ENCODE measurements at regions not wholly inside any gene's neighbourhood (a gene's known extent, or its start where the extent isn't known, plus 50 kb on each side); places are given as distances from the start of the nearest gene placed in this dataset.
"Not testable (repeated sequence)": the region's sequence is repeated elsewhere in the genome, so short reads cannot be mapped to it uniquely, and the experiment has no call there.

- no peak for DNase-seq (ENCODE audit: low read depth)
These were observed 176.5 kb downstream of the NUFIP1 start for GRCh38 chr13:44812818-44813217.

- DNase-seq (ENCODE audit: low read depth): no peak
These were observed 179.0 kb downstream of the NUFIP1 start for GRCh38 chr13:44810061-44810840.

GRCh38 chr13:44809190-44809589 lies 180.1 kb downstream of the NUFIP1 start:
- DNase-seq (ENCODE audit: low read depth): no peak

- no peak for DNase-seq (ENCODE audit: low read depth)
These were observed 181.1 kb downstream of the NUFIP1 start for GRCh38 chr13:44808185-44808584.

DNA sequence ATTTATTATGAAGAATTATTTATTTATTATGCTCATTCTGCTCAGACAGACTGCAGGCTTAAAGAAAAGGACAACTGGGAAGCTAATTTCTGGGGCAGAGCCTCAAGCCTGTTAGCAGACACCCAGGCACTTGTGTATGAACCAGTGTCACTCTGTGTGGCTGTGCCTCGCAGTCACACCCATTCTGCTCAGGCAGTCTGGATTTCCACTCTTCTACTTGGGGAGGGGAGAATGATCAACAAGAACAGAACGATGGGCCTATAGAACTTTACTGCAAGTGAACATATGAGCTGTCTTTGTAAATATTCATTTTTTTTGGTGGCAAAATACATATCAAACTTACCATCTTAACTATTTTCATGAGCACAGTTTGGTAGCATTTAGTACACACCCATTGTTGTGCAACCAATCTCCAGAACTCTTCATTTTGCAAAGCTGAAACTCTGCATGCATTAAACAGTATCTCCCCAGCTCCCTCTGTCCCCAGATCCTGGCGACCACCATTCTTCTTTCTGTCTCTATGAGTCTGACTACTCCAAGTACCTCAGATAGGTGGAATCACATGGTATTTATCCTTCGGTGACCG lies 181.7 kb downstream of the NUFIP1 start:
- no peak for DNase-seq (ENCODE audit: low read depth)

DNA sequence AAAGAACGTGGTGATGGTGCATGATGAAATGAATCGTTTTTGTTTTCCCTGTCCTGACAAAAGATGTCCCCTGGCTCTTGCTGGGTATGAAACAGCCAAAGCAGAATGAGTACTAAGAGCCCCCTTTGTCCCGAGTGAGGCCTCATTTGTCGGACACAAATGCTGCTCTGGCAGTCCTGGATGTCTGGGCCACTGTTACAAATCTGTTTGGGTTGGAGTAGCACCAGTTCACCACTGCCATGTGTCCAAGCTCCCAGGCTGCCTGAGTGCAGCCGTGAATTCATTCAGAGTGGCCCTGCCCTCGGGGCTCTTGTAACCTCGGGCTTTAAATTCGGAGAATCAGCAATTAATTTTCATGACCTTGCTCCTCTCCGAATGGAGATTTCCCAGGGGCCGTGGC lies 182.4 kb downstream of the NUFIP1 start:
- no peak for DNase-seq (ENCODE audit: low read depth)

GRCh38 chr13:44805585-44805984 lies 183.7 kb downstream of the NUFIP1 start:
- no peak for DNase-seq (ENCODE audit: low read depth)

DNA sequence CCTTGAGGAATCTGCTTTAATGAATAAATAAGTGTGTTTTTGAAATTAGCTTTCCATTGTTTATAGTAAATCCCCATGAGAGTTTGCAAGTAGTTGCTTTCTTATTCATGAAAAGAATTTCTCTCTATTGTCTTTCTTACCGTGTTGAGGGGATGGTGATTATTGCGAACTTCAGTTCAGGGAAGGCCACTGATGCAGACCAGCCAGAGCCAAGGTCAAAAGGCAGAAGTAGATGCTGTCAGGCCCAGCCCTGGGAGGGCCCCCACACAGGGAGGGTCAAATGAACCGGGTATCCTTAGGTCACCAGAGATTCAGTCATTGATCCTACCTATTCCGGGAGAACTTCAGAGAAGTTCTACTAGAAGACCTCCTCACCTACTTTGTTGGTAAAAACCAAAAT lies 185.9 kb downstream of the NUFIP1 start:
- DNase-seq (ENCODE audit: low read depth): no peak

- DNase-seq (ENCODE audit: low read depth): no peak
These were observed 186.8 kb downstream of the NUFIP1 start for GRCh38 chr13:44802491-44802890.

DNA sequence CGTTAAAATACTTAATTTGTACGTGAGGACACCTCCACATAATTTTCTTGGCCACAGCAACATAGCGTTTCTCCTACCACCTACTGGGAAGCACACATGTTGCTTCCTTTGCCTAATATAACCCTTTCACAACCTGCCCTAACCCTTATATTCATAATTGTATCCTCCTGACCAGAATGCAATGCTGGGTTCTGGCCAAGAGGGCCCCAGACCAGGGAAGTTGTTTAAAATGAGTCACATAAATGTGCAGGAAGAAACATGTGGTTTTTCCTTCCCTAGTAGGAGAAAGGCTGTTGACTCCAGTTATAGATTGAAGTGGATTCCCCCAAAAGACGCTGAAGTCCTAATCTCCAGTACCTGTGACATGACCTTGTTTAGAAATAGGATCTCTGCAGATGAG lies 187.3 kb downstream of the NUFIP1 start:
- no peak for DNase-seq (ENCODE audit: low read depth)

DNA sequence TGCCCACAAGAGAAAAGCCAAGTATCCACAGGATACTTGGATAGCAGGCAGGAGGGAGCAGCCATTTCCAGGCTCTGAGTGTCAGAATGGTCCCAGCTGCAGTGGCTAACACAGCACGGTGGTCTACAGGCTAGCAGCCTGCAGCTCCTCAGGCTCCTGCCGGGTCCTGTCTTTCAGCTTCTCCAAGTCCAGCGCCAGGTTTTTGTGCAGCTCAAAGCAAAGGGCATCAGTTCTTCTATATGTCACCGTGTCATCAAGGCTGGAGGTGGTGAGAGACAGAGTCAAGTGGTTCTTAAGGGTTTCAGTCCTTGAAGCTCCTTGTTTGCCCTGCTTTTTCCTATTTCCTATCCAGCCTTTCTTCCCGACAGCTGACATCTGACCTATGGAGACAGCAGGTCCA lies 188.6 kb downstream of the NUFIP1 start:
- no peak for DNase-seq (ENCODE audit: low read depth)

DNA sequence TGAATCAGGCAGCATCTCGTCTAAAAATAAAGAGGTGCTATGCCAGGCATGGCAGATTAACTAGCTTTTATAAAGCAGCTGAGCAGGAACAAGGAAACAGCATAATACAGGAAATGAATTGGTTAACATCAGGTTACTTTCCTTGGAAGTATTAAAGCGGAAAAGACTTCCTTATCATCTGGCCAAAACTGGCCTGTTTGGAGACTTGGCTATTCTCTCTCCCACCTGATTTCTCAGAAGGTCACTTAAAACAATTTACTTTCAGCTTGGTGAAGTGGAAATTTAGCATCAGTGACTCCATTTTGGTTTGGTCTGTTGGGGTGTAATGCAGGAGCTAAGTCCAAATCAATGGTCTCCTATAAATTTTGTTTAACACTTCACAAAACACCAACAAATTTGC lies 191.6 kb downstream of the NUFIP1 start:
- no peak for DNase-seq (ENCODE audit: low read depth)

DNA sequence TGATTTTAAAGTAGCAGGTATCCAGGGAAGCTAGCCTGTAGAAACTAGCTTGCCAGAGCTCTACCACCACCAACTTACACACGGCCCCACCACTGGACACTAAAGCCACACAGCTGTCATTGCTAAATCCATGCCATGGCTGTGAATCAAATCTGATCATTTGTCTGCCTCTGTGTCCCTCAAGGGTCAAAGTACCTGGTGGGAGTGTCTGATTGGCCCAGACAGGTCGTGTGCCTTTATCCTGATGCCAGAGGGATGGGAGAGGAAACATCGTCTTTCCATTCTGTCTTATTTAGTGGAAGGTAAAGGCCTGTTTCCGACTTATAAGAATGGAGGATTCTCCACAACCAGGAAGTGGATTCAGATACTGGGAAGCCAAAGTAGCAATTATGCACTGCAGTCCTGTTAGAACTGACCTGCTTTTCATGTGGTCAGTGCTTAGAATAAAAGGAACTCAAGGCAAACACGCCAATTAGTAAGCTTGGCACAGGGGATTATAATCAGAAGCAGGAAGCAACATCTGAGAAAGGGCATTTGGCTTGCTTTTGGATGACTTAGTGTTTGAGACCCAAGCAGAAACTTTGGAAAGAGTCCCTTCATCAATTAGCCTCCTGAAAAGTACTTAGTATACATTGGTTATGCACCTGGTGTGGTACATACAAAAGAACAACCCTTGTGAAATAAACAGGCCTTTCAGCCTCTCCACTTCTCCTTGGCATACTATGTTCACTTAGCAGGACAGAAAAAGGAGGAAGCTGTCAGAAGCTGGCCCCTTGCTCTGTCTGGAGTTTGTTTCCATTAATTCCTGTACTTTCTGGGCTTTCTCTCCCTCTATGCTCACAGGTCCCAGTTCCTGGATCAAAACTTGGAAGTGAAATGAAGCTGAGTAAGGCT lies 192.4 kb downstream of the NUFIP1 start:
- DNase-seq (ENCODE audit: low read depth): no peak

GRCh38 chr13:44796039-44796438 lies 193.2 kb downstream of the NUFIP1 start:
- not testable (repeated sequence) for DNase-seq (ENCODE audit: low read depth)

DNA sequence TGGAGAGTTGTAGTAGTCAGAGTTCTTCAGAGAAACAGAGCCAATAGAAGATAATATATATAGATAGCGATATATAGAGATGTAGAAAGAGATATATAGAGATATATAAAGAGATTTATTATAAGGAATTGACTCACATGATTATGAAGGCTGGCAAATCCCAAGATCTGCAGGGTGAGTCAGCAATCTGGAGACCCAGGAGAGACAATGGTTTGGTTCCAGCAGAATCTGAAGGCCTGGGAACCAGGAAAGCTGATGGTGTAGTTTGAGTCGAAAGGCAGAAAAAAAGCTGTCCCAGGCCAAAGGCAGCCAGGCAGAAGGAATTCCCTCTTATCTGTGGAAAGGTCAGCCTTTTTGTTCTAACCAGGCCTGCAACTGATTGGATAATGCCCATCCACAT lies 194.1 kb downstream of the NUFIP1 start:
- DNase-seq (ENCODE audit: low read depth): no peak

DNA sequence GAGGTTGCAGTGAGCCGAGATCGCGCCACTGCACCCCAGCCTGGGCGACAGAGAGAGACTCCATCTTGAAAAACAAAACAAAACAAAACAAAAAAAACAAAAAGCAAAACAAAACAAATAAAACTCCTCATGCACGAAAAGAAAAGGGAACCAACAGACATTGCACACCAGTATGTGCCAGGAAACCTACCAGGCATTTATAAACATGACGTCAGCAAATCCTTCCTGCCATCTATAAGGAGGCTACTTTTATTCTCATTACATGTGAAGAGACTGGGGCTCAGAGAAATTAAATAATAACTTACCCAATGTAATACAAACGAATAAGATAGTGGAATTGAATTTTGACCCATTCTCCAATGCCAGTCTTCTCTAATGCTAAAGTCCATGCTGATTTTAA lies 197.2 kb downstream of the NUFIP1 start:
- DNase-seq (ENCODE audit: low read depth): no peak

GRCh38 chr13:44790289-44790688 lies 199.0 kb downstream of the NUFIP1 start:
- DNase-seq (ENCODE audit: low read depth): no peak

- no peak for DNase-seq (ENCODE audit: low read depth)
These were observed 201.7 kb downstream of the NUFIP1 start for GRCh38 chr13:44787617-44788016.

DNA sequence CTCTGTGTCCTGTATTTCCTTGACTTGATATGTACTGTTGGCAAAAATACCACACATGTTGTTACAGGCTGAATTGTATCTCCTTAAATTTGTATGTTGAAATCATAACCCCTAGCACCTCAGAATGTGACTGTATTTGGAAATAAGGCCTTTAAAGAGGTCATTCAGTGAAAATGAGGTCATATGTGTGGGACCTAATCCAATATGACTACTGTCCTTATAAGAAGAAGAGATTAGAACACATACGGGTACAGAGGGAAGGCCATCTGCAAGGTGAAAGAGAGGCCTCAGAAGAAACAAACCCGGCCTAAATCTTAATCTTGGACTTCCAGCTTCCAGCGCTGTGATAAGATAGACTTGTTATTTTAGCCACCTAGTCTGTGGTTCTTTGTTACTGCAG lies 202.5 kb downstream of the NUFIP1 start:
- no peak for DNase-seq (ENCODE audit: low read depth)

- DNase-seq (ENCODE audit: low read depth): no peak
These were observed 203.9 kb downstream of the NUFIP1 start for GRCh38 chr13:44785401-44785800.

GRCh38 chr13:44784708-44785080 lies 204.6 kb downstream of the NUFIP1 start:
- no peak for DNase-seq (ENCODE audit: low read depth)

GRCh38 chr13:44783994-44784707 lies 205.1 kb downstream of the NUFIP1 start:
- DNase-seq (ENCODE audit: low read depth): no peak

Measured in stimulated activated CD4-positive, alpha-beta T cell treated with anti-CD3 and anti-CD28 coated beads, Interleukin-2, amount 100 ng/mL, for 4 hours (primary cell).